NCI-H2029 treated with DMSO at 0.1 percent for 48 hours (cell line): ENCODE measurements at regions not wholly inside any gene's neighbourhood (a gene's known extent, or its start where the extent isn't known, plus 50 kb on each side); places are given as distances from the start of the nearest gene placed in this dataset.
"Not testable (repeated sequence)": the region's sequence is repeated elsewhere in the genome, so short reads cannot be mapped to it uniquely, and the experiment has no call there.

Source experiments
- DNase-seq: peaks from one replicate; lab custom pipeline; 2025; lab: John Stamatoyannopoulos, UW

DNA sequence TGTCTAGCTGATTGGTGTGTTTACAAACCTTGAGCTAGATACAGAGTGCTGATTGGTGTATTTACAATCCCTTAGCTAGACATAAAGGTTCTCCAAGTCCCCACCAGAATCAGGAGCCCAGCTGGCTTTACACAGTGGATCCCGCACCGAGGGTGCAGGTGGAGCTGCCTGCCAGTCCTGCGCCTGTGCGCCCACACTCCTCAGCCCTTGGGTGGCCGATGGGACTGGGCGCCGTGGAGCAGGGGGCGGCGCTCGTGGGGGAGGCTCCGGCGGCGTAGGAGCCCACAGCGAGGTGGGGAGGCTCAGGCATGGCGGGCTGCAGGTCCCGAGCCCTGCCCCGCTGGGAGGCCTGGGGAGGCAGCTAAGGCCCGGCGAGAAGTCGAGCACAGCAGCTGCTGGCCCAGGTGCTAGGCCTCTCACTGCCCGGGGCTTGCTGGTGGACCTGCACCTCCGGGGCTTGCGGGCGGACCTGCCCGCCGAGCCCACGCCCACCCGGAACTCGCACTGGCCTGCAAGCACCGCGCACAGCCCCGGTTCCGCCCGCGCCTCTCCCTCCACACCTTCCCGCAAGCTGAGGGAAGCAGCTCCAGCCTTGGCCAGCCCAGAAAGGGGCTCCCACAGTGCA is 51.0 kb upstream of the CDYL start:
- not testable (repeated sequence) for DNase-seq

DNA sequence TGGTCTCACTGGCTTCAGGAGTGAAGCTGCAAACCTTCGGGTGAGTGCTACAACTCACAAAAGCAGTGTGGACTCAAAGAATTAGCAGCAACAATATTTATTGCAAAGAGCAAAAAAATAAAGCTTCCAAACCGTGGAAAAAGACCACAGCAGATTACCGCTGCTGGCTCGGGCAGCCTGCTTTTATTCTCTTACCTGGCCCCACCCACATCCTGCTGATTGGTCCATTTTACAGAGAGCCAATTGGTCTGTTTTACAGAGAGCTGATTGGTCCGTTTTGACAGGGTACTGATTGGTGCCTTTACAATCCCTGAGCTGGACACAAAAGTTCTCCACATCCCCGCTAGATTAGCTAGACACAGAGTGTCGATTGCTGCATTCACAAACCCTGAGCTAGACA is 51.5 kb upstream of the CDYL start:
- not testable (repeated sequence) for DNase-seq

DNA sequence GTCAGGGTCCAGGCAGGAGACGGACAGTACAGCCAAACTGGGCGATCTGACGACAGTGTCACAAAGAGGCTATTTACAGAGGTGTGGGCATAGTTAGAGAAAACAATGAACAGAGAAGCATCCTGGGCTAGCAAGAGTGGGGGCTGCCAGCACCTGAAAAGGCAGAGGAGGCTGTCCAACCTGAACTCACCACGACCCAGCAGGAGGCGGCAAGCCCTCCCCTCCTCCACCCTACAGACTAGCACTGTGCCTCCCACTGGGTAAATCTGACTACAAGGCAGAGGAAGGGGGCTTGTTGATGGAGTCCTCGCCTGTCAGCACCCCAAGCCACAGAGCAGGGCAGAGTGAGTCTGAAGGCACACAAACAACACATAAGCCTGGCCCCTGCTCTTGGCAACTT is 52.8 kb upstream of the CDYL start:
- DNase-seq, result no peak

DNA sequence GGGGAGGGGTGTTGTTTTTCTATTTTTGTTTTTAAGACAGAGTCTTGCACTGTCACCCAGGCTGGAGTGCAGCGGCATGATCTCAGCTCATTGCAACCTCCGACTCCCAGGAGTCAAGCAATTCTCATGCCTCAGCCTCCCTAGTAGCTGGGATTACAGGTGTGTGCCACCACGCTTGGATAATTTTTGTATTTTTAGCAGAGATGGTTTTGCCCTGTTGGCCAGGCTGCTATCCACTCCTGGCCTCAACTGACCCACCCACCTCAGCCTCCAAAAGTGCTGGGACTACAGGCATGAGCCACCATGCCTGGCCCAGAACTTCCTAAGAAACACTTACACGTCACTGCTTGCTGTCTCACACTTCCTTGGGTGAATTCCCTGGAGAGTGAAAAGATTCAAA is 54.8 kb upstream of the CDYL start:
- DNase-seq, result not testable (repeated sequence)

DNA sequence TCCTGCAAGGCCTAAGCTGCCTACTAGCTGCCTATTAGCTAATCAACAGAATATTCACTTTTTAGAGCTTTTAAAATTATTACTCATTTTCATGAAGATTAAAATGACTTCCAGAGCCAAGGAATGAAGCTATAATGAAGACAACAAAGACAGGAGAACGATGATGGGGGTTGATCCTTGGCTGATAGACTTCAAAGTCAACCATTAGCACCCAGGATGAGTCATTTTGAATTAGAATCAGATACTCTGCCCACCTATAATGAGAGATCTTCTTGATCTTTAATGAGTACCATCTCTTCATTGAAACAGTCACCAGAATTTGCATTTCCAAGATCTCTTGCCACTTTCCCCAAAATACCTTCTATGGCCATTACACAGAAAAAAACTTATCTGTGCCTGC is 56.7 kb upstream of the CDYL start:
- no peak for DNase-seq

DNA sequence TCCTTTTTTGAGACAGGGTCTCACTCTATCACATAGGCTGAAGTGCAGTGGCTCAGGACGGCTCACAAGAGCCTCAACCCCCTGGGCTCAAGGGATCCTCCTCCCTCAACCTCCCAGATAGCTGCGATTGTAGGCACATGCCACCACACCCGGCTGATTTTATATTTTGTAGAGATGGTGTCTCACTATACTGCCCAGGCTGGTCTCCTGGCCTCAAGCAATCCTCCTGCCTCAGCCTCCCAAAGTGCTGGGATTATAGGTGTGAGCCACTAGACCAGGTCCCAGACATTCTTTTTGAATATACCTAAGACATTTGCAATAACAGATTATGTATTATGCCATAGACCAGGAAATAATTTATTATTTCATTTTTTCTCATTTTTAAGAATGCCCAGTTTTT is 58.3 kb upstream of the CDYL start:
- DNase-seq, result no peak

DNA sequence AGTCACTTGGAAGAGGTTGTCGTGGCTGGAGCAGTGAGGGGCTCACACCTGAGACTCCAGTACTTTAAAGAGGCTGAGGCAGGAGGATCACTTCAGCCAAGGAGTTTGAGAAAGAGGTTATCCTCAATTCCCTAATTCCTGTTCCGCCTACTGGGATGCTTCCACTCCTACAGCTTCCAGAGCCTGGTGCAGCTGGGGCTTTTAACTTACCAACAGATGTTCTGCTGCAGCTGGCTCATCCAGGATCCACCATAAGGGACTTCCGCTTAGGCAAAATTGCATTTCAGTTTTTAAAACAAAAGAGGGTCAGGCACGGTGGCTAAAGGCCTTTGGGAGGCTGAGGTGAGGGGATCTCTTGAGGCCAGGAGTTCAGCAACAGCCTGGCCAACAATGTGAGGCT is 59.1 kb upstream of the CDYL start:
- DNase-seq, result no peak

DNA sequence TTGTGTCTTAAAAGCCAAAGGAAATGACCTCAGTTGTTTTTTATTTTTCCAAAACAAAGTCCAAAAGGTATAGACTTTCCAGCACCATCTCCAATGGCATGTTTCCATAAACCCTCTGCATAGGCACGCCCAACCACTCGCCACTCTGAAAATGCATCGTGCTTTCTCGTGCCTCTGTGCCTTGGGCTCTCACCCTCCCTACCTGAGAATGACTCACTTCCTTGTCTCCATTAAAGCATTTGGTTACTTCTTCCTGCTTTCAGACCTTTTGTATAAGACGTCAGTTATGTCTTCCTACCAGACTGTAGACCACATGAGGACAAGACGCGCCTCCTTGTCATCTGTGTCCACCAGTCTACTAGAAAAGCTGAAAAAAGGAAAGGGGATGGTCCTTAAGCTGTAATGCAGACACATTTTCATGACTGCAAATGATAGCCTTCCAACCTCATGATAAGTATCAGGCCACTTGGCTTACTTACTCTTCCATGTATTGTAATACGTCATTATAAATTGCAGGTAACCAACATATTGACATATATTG is 61.2 kb upstream of the CDYL start:
- DNase-seq, result no peak

DNA sequence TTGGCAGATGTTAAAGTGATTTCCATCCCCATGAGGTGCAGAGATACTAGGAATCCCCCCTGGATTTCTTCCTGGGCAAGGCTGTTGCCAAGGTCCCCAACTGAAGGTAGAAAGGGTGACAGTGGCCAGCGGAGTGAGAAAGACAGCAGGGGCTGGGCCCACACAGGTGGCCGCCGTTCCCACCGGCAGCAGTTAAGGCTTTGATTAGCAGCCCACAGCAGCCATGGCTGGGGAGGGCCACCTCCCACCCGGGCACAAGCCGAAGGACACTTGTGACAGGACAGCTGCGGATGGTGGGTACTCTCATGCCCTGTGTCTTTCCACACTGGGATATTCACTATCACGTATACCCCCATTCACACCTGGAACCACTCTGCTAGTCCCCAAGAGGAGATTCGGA is 63.9 kb upstream of the CDYL start:
- DNase-seq, result no peak

DNA sequence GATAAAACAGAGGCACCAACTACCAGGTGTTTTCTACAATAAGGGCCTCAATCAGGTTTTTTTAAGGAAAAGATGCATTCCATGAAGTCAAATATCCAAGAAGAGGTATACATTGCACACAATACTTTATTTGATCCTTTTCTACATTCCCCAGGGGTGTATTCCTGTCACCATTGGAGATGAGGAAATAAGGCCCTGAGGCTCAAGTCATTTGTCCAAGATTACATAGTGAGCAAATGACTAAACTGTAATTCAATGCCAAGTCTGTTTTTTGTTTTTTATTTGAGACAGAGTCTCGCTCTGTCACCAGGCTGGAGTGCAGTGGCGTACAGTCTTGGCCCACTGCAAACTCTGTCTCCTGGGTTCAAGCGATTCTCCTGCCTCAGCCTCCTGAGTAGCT is 69.2 kb upstream of the CDYL start:
- no peak for DNase-seq

DNA sequence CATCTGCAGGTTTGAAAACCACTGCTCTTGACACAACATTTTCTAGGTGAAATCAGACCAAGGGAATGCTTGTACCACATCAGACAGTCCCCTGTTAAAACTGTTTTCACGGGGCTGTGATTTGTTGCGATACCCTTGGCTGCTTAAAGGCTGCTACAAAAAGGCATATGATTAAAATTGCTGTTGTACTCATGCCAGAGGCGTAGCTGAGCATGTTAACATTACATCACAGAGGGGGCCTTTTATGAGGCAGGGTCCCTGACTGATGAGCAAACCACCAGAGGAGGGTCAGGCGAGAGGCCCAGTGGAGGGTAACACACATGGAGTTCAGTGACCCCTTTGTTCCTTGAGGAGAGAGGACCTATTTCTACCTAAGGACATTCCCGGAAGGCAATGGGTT is 70.4 kb upstream of the CDYL start:
- DNase-seq, result no peak

DNA sequence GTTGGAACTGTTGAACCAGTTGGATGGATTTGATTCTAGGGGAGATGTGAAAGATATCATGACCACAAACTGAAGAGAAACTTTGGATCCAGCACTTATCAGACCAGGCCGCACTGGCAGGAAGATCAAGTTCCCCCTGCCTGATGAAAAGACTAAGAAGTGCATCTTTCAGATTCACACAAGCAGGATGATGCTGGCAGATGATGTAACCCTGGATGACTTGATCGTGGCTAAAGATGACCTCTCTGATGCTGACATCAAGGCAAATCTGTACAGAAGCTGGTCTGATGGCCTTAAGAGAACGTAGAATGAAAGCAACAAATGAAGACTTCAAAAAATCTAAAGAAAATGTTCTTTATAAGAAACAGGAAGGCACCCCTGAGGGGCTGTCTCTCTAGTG is 72.8 kb upstream of the CDYL start:
- DNase-seq, result no peak

DNA sequence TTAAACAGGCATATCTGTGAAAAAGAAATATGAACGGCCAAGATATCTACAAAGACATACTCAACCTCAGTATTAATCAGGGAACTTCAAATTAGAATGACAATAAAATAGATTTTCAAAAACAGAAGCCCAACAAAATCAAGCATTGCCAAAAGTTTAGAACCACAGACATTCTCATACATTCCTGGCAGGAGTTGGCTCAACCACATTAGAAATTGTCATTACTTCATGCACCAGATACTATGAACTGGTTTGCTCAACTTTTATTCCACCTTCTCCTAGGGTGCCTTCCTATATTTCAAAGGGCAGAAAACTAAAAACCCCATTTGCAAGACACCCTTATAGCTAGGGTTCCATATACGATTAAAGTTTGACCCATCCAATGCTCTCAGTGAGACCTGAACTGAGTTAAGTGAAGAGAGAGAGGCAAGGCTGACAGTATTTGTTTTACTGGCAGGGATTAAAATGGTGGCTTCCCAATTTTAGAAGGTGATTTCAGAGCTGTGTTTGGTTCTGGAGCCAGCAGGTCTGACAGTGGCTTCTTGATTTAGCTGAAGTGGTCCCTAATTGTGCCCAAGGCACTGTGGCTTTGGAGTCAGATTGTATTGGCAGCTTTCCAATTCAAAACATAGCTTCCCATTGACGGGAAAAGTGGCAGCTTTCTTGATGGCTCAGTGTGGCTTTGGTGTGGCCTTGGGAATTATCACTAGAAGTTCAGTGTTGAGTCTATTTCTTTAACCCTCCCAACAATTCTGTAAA is 77.1 kb upstream of the CDYL start:
- DNase-seq, result peak; percentile 84

DNA sequence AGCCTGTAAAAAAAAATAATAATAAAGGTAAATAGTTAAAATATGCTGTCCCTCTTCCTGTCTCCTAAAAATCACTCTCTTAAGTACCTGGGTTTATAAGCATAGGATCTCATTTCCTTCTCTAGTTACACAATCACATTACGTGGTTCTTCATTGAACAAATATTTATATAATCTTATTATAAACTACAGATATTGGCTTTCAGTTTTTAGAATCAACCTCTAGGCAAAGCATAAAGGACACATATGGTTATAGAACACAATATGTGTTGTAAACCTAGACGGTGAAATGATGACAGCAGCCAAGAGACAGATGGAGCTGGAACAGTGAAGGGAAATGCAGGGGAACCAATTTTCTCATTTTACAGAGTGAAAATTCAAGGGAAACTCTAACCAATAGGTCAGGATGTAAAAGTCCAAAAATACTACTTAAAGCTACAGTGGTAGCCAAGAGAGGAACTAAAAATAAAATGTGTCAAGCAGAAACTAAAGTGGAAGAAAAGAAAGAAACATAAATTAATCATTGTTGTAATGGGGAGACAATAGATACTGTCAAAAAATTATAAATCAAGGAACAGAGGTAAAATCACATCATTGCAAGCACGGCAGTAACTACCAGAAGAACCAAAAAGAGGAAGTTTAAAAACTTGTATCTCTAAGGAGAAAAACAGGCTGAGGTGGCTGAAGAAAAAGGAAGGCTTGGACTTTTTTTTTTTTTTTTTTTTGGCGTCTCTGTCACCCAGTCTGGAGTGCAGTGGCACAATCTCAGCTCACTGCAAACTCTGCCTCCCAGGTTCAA is 82.8 kb upstream of the CDYL start:
- DNase-seq, result peak; percentile 74

DNA sequence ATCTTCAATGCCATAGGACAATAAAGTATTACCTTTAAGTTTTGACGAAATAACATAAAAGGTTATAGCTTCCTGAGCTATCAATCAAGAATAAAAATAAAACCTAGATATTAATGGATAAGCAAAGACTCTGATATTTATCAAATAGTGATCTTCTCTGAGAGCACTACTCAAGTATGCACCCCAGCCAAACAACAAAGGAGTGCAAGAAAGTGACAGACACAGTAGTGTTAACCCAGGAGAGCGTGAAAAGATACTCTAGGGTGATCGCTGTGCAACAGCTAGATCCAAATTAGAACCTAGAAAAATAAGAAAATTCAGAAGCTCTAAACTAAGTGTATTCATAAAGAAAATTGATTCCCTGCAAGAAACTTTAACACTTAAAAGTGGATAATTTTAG is 83.5 kb upstream of the CDYL start:
- no peak for DNase-seq

DNA sequence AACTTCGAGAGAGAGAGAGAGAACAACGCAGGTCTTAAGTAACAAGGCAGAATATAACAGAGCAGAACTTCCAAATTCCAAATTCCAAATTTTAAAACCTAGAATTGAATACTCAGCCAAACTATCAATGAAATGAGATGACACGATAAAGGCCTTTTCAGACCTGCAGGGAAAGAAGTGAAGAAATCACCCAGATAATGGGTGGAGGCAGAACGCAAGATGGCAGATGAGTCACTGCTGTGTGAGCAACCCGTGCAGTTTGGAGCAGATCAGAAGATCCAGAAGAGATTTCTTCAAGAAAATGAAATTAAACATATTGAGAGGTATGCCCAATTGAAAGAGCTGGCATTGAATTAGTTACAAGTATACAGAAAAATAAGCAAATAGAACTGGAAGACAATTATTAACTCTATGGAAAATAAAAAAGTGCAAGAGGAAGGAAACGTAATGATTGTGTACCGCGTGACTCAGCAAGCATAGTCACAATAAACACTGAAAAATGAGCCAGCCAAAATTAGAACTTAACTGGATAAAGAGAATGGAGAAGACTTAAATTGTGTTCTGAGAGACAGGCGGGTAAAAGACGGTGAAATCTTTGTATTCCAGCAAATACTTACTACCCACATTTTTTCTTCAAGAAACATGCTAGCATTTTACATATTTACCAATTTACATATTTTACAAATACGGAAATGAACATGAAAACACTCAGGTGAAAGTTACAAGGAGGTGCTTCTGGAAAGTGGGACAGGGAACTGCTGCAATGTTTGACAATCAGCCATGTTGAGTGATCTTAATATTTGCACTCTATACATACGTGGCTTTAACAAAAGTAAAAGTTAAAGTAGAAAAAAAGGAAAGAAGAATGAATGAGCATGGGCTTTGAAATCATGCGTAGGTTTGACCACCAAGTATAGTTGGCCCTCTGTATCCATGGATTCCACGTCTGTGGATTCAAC is 87.9 kb upstream of the CDYL start:
- no peak for DNase-seq

DNA sequence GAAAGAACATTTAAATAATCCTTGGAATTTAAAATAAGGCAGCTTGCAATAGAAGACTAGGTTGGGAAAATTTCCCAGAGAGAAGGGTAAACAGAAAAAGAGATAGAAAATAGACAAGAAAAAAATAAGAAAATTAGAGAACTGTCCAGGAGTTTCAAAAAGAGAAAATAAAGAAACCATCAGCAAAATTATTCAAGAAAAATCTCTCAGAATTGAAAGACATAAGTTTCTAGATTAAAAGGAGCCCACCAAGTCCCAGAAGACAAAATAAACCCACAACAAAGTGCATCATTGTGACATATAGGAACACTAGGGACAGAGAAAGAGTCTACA is 88.6 kb upstream of the CDYL start:
- DNase-seq, result no peak

DNA sequence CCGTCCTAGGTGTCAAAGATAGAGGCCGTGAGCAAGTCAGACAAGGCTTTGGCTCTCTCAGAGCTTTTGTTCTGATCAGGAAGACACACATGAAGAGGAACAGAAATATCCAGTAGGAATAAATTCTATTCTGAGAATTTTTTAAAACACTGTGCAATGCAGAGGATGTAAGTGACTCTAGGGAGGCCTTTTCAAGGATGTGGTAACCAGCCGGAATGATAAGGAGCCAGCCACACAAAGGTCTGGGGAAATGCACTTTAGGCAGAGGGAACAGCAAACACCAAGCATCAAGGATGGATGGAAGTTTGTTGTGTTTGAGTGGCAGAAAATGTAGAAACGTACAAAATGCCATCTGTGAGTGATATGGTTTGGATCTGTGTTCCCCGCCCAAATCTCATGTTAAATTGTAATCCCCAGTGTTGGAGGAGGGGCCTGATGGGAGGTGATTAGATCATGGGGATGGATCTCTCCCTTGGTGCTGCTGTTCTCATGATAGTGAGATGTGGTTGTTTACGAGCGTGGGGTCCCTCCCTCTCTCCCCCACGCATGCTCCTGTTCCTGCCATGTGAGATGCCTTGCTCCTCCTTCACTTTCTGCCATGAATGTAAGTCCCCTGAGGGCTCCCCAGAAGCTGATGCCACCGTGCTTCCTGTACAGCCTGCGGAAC is 93.6 kb upstream of the CDYL start:
- DNase-seq, result no peak

DNA sequence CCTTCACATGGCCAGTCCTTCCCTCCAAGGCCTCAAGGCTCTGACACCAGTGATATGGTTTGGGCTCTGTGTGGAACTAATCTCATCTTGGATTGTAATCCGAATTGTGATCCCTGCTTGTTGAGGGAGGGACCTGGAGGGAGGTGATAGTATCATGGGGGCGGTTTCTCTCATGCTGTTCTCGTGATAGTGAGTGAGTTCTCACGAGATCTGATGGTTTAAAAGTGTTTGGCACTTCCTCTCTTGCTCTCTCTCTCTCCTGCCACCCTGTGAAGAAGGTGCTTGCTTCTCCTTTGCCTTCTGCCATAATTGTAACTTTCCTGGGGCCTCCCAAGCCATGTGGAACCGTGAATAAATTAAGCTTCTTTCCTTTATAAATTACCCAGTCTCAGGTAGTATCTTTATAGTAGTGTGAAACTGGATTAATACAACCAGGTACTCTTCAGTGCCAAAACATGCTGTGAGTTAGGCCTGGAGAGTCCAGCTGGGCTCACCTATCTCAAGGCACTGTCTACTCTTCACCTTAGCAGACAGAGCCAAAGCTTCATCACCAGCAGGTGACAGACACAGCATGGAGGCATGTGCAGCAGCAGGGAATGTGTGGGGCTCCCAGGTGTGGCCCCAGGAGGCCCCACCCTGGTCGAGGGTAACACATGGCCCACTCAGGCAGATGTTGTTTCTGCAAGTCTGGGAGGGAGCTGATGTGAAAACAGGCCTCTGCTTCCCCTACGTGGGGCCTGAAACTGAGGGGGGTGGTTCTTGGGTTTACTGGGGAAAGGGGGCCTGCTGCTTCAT is 97.5 kb upstream of the CDYL start:
- DNase-seq, result no peak

DNA sequence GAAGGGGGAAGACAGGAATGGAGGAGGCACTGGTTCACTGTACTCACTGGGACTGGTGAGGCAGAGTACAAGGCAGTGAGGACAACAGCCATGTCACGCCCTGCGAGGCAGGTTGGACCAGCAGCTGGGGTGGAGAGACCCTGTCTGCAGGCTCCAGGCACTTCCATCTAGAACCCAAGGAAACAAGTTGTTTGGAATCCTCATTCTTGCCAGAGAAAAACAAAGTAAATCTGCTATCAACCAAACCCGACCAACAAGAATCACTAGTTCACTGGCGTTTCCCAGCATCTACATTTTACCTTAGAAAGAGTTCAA is 98.5 kb upstream of the CDYL start:
- DNase-seq, result no peak
